HL-60 (cell line): ENCODE measurements at regions not wholly inside any gene's neighbourhood (a gene's known extent, or its start where the extent isn't known, plus 50 kb on each side); places are given as distances from the start of the nearest gene placed in this dataset.
A peak's percentile ranks its signal among the peaks of the same experiment; 100 is the strongest.

Experiments
- DNase-seq, 2 experiments: peaks; one replicate each; pipeline ENCODE4 v3.0.0-alpha.2; 2010 to 2020; ENCODE audit warnings: low read depth in 1 of 2, low spot score in 1 of 2
- H3K27ac ChIP-seq: fragments of 250-450 bp; sonication (Bioruptor Pico); replicated peaks from 2 replicates; pipeline ENCODE4 v1.5.1; 2020; ENCODE audit warnings: mild to moderate bottlenecking, moderate library complexity
- H3K27me3 ChIP-seq: fragments of 250-450 bp; sonication (Bioruptor Pico); 2 replicates; pipeline ENCODE4 v1.5.1; 2021; ENCODE audit warnings: mild to moderate bottlenecking, moderate library complexity; ENCODE audit not compliant: insufficient read depth, poor library complexity, severe bottlenecking
- H3K4me3 ChIP-seq: replicated peaks from 2 replicates; pipeline ENCODE4 v1.5.1; 2011; ENCODE audit warnings: mild to moderate bottlenecking, control low read depth, low read length; ENCODE audit not compliant: insufficient read depth
- CTCF ChIP-seq: IDR thresholded peaks from one replicate; pipeline ENCODE4 v1.5.1; 2011; ENCODE audit warnings: low read length, control low read depth, inconsistent platforms; ENCODE audit not compliant: insufficient read depth
- GABPA ChIP-seq: IDR thresholded peaks from 2 replicates; pipeline ENCODE4 v1.6.1; 2012; ENCODE audit warnings: low read depth
- POLR2AphosphoS5 ChIP-seq: IDR thresholded peaks from 2 replicates; pipeline ENCODE4 v1.6.1; 2012; ENCODE audit warnings: low read depth
- REST ChIP-seq: IDR thresholded peaks from 2 replicates; pipeline ENCODE4 v1.6.1; 2012; ENCODE audit warnings: low read depth; ENCODE audit not compliant: insufficient replicate concordance
- SPI1 ChIP-seq: IDR thresholded peaks from 2 replicates; pipeline ENCODE4 v1.6.1; 2012; ENCODE audit warnings: low read depth, mild to moderate bottlenecking, borderline replicate concordance

GRCh38 chrX:102067966-102068723 is 57.3 kb upstream of the TCEAL2 start:
- no peak overlapping the region for H3K27ac ChIP-seq
- DNase-seq: peak in 1 of 2 experiments; percentile 10
- TF ChIP-seq POLR2AphosphoS5 (no peak), CTCF (no peak)
- no peaks in the 10 kb centered on the region for H3K27me3 ChIP-seq
- no peak overlapping the region for H3K4me3 ChIP-seq

- H3K4me3 ChIP-seq: no peak overlapping the region
- no peak overlapping the region for H3K27ac ChIP-seq
- no peak for DNase-seq
- H3K27me3 ChIP-seq: no peaks in the 10 kb centered on the region
- TF ChIP-seq GABPA: no peak
- TF ChIP-seq CTCF: no peak
- TF ChIP-seq POLR2AphosphoS5: no peak
- no peak for TF ChIP-seq SPI1
- TF ChIP-seq REST: no peak
These were observed 61.9 kb upstream of the TCEAL2 start for GRCh38 chrX:102063445-102064074.

- H3K27ac ChIP-seq: no peak overlapping the region
- DNase-seq: no peak
- TF ChIP-seq REST: no peak
- TF ChIP-seq POLR2AphosphoS5: no peak
- no peak for TF ChIP-seq CTCF
- no peak for TF ChIP-seq GABPA
- no peak for TF ChIP-seq SPI1
- no peak overlapping the region for H3K4me3 ChIP-seq
- H3K27me3 ChIP-seq: no peaks in the 10 kb centered on the region
These were observed 81.0 kb upstream of the TCEAL2 start for GRCh38 chrX:102044496-102044895.
